NCI-H2227 treated with DMSO at 0.1 percent for 48 hours (cell line): ENCODE measurements at regions not wholly inside any gene's neighbourhood (a gene's known extent, or its start where the extent isn't known, plus 50 kb on each side); places are given as distances from the start of the nearest gene placed in this dataset.
A peak's percentile ranks its signal among the peaks of the same experiment; 100 is the strongest.

Source experiments
- DNase-seq: peaks from one replicate; lab custom pipeline; 2025; lab: John Stamatoyannopoulos, UW

GRCh38 chr20:51095633-51096521 lies 73.0 kb upstream of the KCNG1 start:
- DNase-seq: no peak

- DNase-seq: no peak
These were observed 71.3 kb upstream of the KCNG1 start for GRCh38 chr20:51094221-51094620.

DNA sequence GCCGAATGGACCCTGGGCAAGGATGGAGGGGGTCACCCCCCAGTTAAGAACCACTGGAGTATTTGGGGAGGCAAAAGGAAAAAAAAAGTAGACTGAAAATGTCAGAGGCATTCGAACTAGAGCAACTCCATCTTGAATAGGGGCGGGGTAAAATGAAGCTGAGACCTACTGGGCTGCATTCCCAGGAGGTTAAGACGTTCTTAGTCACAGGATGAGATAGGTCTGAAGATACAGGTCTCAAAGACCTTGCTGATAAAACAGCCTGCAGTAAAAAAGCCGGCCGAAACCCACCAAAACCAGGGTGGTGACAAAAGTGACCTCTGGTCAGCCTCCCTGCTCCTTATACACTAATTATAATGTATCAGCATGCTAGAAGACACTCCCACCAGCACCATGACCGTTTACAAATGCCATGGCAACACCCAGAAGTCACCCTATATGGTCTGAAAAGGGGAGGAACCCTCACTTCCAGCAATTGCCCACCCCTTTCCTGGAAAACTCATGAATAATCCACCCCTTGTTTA lies 70.4 kb upstream of the KCNG1 start:
- no peak for DNase-seq

DNA sequence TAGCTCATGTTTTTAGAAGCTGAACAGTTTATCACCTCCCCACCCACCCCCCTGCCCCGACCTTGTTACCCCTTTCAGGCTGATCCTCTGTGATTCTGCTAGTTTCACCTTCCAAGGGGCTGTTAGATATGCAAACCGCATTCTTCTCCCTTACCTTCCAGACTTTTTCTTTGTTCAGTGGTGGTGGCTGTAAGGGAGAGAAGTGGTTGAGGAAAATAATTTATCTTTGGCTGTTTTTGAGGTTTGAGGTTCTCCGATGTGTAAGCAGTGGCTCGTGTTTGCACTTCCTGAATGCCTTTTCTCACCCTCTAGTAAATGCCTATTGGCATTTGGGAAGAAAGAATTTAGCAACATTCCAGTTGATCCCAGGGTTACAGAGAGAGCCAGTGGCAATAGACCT lies 69.4 kb upstream of the KCNG1 start:
- no peak for DNase-seq

DNA sequence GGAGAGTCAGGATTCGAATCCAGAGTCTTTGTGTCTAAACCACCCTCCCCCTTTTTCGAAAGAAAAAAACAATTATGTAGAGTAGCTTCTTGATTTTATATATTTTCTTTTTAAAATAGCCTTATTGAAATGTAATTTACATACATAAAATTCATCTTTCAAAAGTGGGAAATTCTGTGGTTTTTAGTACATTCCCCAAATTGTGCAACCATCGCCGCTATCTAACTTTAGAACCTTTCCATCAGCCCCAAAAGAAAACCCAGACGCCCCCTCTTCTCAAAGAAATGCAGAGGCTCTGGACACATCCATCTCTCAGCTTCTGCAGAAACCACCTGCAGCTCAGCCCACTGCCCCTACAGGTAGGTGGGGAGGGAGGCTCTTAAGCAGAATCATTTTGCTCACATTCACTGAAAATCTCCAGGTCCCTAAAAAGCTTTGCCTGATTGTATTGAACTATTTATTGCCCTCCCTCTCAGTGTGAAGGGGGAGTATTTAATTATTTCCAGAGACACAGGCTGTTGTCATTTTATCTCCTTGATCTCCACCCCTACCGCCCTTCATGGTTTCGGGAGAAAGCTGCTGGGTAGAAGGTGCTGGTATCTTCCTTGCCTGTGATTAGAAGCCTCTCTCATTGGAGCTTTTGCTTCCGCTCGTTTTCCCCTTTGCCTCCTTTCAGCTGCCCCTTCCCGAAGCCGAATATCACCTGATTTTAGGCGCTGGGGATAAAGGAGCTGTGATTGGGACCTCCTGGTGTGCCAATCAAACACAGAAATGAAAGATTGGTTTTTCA lies 68.7 kb upstream of the KCNG1 start:
- DNase-seq: no peak

GRCh38 chr20:51089840-51090239 lies 66.9 kb upstream of the KCNG1 start:
- no peak for DNase-seq

- DNase-seq: no peak
These were observed 66.4 kb upstream of the KCNG1 start for GRCh38 chr20:51089272-51089781.

DNA sequence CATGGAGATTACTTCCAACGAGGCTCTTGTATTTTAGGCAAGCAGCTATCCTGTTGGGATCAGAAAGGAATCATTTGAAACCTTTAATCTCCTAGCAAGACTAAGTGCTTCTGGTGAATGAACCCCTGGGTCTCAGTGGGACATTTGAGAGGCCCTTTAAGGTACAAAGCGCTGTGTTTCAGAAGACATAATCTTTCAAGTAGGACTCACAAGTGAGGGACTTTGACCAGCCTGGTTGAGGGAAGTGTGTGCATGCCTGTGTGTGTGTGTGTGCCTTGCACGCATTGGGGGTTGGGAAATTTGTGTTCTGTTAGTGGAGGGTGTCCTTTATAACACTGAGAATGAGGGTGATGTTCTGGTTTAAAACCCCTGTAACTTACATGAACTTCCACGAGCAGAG lies 64.4 kb upstream of the KCNG1 start:
- DNase-seq: no peak

GRCh38 chr20:51085769-51086168 lies 62.9 kb upstream of the KCNG1 start:
- DNase-seq: no peak

GRCh38 chr20:51084593-51085377 lies 61.9 kb upstream of the KCNG1 start:
- peak; percentile 13 for DNase-seq

GRCh38 chr20:51083447-51083846 lies 60.5 kb upstream of the KCNG1 start:
- DNase-seq: no peak

DNA sequence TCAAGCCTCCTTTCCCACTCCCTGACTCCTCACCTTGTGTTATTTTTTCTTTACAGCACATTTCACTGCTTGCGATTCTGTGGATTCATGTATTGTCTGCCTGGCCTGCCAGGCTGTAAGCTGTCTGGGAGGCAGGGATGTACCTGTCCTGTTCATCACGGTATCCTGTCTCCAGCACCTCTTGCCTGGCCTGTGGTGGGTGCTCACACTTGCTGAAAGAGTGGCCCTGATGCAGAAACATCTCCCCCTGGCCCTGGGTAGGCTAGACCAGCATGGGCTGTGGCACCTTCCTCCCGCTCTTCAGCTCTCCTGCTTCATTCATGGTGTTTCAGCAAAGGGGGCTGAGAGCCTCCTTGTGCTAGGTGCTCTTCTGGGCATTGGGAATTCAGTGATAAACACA lies 60.1 kb upstream of the KCNG1 start:
- no peak for DNase-seq

GRCh38 chr20:51080516-51080915 lies 57.6 kb upstream of the KCNG1 start:
- no peak for DNase-seq

GRCh38 chr20:51079488-51079887 lies 56.6 kb upstream of the KCNG1 start:
- DNase-seq: no peak

GRCh38 chr20:51077686-51078060 lies 54.8 kb upstream of the KCNG1 start:
- no peak for DNase-seq

DNA sequence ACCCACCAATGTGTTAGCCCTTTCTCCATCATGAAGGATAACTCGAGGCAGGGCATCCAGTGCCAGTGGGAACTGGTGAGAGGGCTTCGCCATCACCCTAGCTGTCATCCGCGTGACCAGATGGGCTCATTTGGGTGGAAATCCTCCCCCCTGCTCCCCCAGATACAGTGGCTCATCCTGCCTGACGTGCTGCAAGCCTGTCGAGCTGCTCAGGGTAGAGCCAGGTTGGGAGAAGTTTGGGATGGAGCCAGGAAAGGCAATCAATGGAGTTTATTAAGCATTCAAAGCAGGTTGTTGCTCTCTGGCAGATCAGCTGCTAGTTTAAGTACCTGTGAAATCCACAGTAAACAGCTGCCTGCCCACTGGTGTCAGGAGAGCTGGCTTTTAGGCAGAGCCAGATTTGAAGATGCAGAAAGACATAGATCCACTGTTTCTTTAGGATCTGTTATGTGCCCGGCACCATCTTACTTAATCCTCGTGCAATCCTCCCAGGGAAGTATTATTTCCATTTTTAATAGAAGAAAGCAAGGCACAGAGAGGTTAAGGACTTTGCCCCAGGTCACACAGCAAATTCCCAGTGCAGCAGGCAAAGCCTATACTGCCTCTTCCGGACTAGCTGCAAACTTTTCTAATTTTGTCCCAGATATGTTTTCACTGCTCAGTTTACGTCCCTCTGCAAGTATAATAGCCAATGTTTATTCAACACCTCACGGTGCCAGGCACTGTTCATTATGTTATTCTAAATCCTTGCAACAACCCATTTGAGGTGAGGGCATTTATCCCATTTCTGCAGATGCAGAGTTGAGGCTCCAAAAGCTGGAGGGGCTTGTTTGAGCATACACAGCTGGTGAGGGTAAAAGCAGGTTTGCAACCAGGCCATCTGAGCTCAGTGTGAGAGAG lies 54.1 kb upstream of the KCNG1 start:
- no peak for DNase-seq

- DNase-seq: no peak
These were observed 51.2 kb upstream of the KCNG1 start for GRCh38 chr20:51074062-51074461.
